HCT116 (cell line): ENCODE measurements at regions not wholly inside any gene's neighbourhood (a gene's known extent, or its start where the extent isn't known, plus 50 kb on each side); places are given as distances from the start of the nearest gene placed in this dataset.

Experiments used
- ATAC-seq: fragments of 200-7000 bp; cut with Tn5 transposase; 2 replicates; pipeline ENCODE4 v1.9.1; 2020; ENCODE audit warnings: mild to moderate bottlenecking, moderate library complexity
- BruUV-seq: library from RNA; stranded (reverse); fragments of 400-500 nt; replicated peaks from 2 replicates; lab custom pipeline; 2021; lab: Mats Ljungman, UMichigan
- CTCF ChIA-PET: fragments of 300-600 bp; sonication (Branson Sonifier 250); formaldehyde crosslinking; loops from one replicate; lab custom pipeline; 2021; ENCODE audit warnings: antibody characterized with exemption; lab: Charles Lee
- POLR2A ChIA-PET: fragments of 300-600, 350-600 bp; sonication (Branson Sonifier 250); formaldehyde crosslinking; loops from one replicate; lab custom pipeline; 2021; ENCODE audit warnings: antibody characterized with exemption; lab: Charles Lee
- RAD21 ChIA-PET, 2 experiments: fragments of 300-600 bp; sonication (Branson Sonifier 250); formaldehyde crosslinking; loops; one replicate each; lab custom pipeline; 2023; ENCODE audit warnings: low total read pairs in 2 of 2; ENCODE audit not compliant: uncharacterized antibody in 2 of 2, unreplicated experiment in 2 of 2, low non-redundant PET in 1 of 2; lab: Charles Lee
- DNase-seq: peaks from one replicate; pipeline ENCODE4 v3.0.0-alpha.2; 2010; ENCODE audit warnings: low read depth, low spot score
- H2AFZ ChIP-seq: fragments of 200-600 bp; shearing (Covaris generic), sonication (generic); 2 replicates; pipeline ENCODE4 v1.6.1; 2017; ENCODE audit warnings: low read depth, mixed run types, mixed read lengths, antibody characterized with exemption, low read length; ENCODE audit not compliant: poor library complexity, severe bottlenecking
- H3K27ac ChIP-seq: 2 replicates; pipeline ENCODE4 v1.5.1; 2012; ENCODE audit warnings: low read depth, low read length
- H3K27me3 ChIP-seq: fragments of 200-600 bp; sonication (generic); 2 replicates; pipeline ENCODE4 v1.6.1; 2016; ENCODE audit warnings: mixed run types, low read length, mixed read lengths; ENCODE audit not compliant: insufficient read depth
- H3K36me3 ChIP-seq, 2 experiments: fragments of 200-500 bp in 1 of 2; fragments of 200-600 bp in 1 of 2; sonication (Bioruptor generic) in 1 of 2; sonication (generic) in 1 of 2; 2 replicates each; pipeline versions ENCODE4 v1.5.1 to v1.6.1; 2014 to 2016; ENCODE audit warnings: low read length in 2 of 2, inconsistent platforms in 1 of 2, mixed read lengths in 1 of 2, mixed run types in 1 of 2; ENCODE audit not compliant: insufficient read depth in 2 of 2, control insufficient read depth in 1 of 2
- H3K4me1 ChIP-seq, 2 experiments: fragments of 200-600 bp in 1 of 2; sonication (generic) in 1 of 2; 2 replicates each; pipeline versions ENCODE4 v1.5.1 to v1.6.1; 2012 to 2017; ENCODE audit warnings: low read length in 2 of 2, inconsistent platforms in 1 of 2, mild to moderate bottlenecking in 1 of 2, mixed read lengths in 1 of 2, mixed run types in 1 of 2, moderate library complexity in 1 of 2; ENCODE audit not compliant: insufficient read depth in 2 of 2, control insufficient read depth in 1 of 2
- H3K4me2 ChIP-seq: fragments of 200-600 bp; sonication (generic); 2 replicates; pipeline ENCODE4 v1.6.1; 2017; ENCODE audit warnings: mixed run types, low read length, mixed read lengths
- H3K4me3 ChIP-seq, 2 experiments: fragments of 200-600 bp in 1 of 2; sonication (generic) in 1 of 2; replicated peaks in 1 of 2; 2 replicates each; pipeline ENCODE4 v1.5.1; 2011 to 2016; ENCODE audit warnings: low read length in 2 of 2, control low read depth in 1 of 2, low read depth in 1 of 2, mild to moderate bottlenecking in 1 of 2, mixed read lengths in 1 of 2, mixed run types in 1 of 2
- H3K79me2 ChIP-seq: fragments of 200-600 bp; sonication (generic); 2 replicates; pipeline ENCODE4 v1.6.1; 2017; ENCODE audit warnings: mild to moderate bottlenecking, mixed run types, low read length, moderate library complexity, mixed read lengths; ENCODE audit not compliant: insufficient read depth
- H3K9ac ChIP-seq: fragments of 200-600 bp; sonication (generic); 2 replicates; pipeline ENCODE4 v1.6.1; 2016; ENCODE audit warnings: low read length, mixed read lengths
- H3K9me2 ChIP-seq: fragments of 200-600 bp; sonication (generic), shearing (Covaris generic); 2 replicates; pipeline ENCODE4 v1.6.1; 2017; ENCODE audit warnings: mixed run types, mild to moderate bottlenecking, moderate library complexity; ENCODE audit not compliant: insufficient read depth
- H3K9me3 ChIP-seq, 2 experiments: fragments of 200-500 bp in 1 of 2; fragments of 200-600 bp in 1 of 2; sonication (Bioruptor generic) in 1 of 2; sonication (generic) in 1 of 2; 2 replicates each; pipeline ENCODE4 v1.6.1; 2014 to 2017; ENCODE audit warnings: low read length in 2 of 2, mixed read lengths in 2 of 2, inconsistent platforms in 1 of 2, low read depth in 1 of 2, mild to moderate bottlenecking in 1 of 2, mixed run types in 1 of 2, moderate library complexity in 1 of 2; ENCODE audit not compliant: control insufficient read depth in 1 of 2, insufficient read depth in 1 of 2
- H4K20me1 ChIP-seq: fragments of 200-600 bp; sonication (generic), shearing (Covaris generic); 2 replicates; pipeline ENCODE4 v1.6.1; 2017; ENCODE audit warnings: mixed run types, mild to moderate bottlenecking, moderate library complexity; ENCODE audit not compliant: insufficient read depth
- ATF3 ChIP-seq: IDR thresholded peaks from 2 replicates; pipeline ENCODE4 v1.6.1; 2012
- CBX3 ChIP-seq: IDR thresholded peaks from 2 replicates; pipeline ENCODE4 v1.6.1; 2012; ENCODE audit warnings: low read depth
- CEBPB ChIP-seq: IDR thresholded peaks from 2 replicates; pipeline ENCODE4 v1.6.1; 2012; ENCODE audit warnings: low read depth
- CTCF ChIP-seq, 3 experiments: fragments of 200-600 bp in 1 of 3; sonication (generic) in 1 of 3; IDR thresholded peaks in 2 of 3; conservative IDR thresholded peaks in 1 of 3; 2 replicates each; pipeline ENCODE4 v1.5.1; 2012 to 2017; ENCODE audit warnings: low read depth in 2 of 3, low read length in 2 of 3, antibody characterized with exemption in 1 of 3, borderline replicate concordance in 1 of 3, control low read depth in 1 of 3, mild to moderate bottlenecking in 1 of 3, mixed read lengths in 1 of 3, mixed run types in 1 of 3, moderate library complexity in 1 of 3; ENCODE audit not compliant: insufficient read depth in 1 of 3
- ELF1 ChIP-seq: IDR thresholded peaks from 2 replicates; pipeline ENCODE4 v1.6.1; 2012; ENCODE audit warnings: low read depth, borderline replicate concordance
- EZH2 ChIP-seq: fragments of 200-600 bp; sonication (generic); IDR thresholded peaks from 2 replicates; pipeline ENCODE4 v1.6.1; 2017; ENCODE audit warnings: antibody characterized with exemption, mixed run types
- FOSL1 ChIP-seq: IDR thresholded peaks from 2 replicates; pipeline ENCODE4 v1.6.1; 2012; ENCODE audit warnings: low read depth
- JUND ChIP-seq: IDR thresholded peaks from 2 replicates; pipeline ENCODE4 v1.6.1; 2012
- MAX ChIP-seq: IDR thresholded peaks from 2 replicates; pipeline ENCODE4 v1.6.1; 2012
- POLR2A ChIP-seq: IDR thresholded peaks from 2 replicates; pipeline ENCODE4 v1.7.0; 2011; ENCODE audit warnings: borderline replicate concordance; ENCODE audit not compliant: insufficient read depth, insufficient read length; ENCODE audit errors: extremely low read depth
- POLR2AphosphoS5 ChIP-seq: IDR thresholded peaks from 2 replicates; pipeline ENCODE4 v1.6.1; 2011; ENCODE audit warnings: mild to moderate bottlenecking, low read depth, low read length, moderate library complexity
- RAD21 ChIP-seq: IDR thresholded peaks from 2 replicates; pipeline ENCODE4 v1.6.1; 2012; ENCODE audit warnings: low read depth, mild to moderate bottlenecking
- SIN3A ChIP-seq: IDR thresholded peaks from 2 replicates; pipeline ENCODE4 v1.6.1; 2012; ENCODE audit warnings: low read depth
- SP1 ChIP-seq: IDR thresholded peaks from 2 replicates; pipeline ENCODE4 v1.6.1; 2012; ENCODE audit warnings: low read depth
- SRF ChIP-seq: IDR thresholded peaks from 2 replicates; pipeline ENCODE4 v1.6.1; 2012; ENCODE audit warnings: low read depth
- TCF7L2 ChIP-seq: IDR thresholded peaks from 2 replicates; pipeline ENCODE4 v1.7.0; 2011; ENCODE audit warnings: borderline replicate concordance, inconsistent platforms; ENCODE audit not compliant: insufficient read depth, insufficient read length; ENCODE audit errors: extremely low read depth
- ZBTB33 ChIP-seq: IDR thresholded peaks from 2 replicates; pipeline ENCODE4 v1.6.1; 2011; ENCODE audit warnings: mild to moderate bottlenecking, low read length, moderate library complexity; ENCODE audit not compliant: insufficient replicate concordance; ENCODE audit errors: extremely low read depth
- ZFX ChIP-seq: fragments of 450-650 bp; IDR thresholded peaks from 2 replicates; pipeline ENCODE4 v1.6.1; 2017
- ZNF274 ChIP-seq: fragments of 200-500 bp; sonication (Bioruptor generic); IDR thresholded peaks from 2 replicates; pipeline ENCODE4 v1.6.1; 2014; ENCODE audit warnings: mild to moderate bottlenecking, low read depth, low read length, inconsistent platforms
- intact Hi-C: fragments of 100-400 bp; cut with micrococcal nuclease; formaldehyde crosslinking; loops from 2 replicates; pipeline ENCODE4 v1.10.0; 2022

- TF ChIP-seq CTCF (IDR thresholded peaks at IDR 0.05 in 2 of 3, conservative IDR thresholded peaks at IDR 0.05 in 1 of 3; ENCODE audit: borderline replicate concordance in 1 of 3, insufficient read depth in 1 of 3, low read depth in 2 of 3, low read length in 2 of 3) (no peak), TCF7L2 (no peak), SIN3A (no peak), ATF3 (no peak), CBX3 (no peak)
These were observed 130.5 kb upstream of the LMCD1 start (continued) for GRCh38 chr3:8371085-8371551.

GRCh38 chr3:8371960-8372463, 129.6 kb upstream of the LMCD1 start:
- POLR2A ChIA-PET, result no interaction called here
- CTCF ChIA-PET, result no interaction called here
- TF ChIP-seq SIN3A (no peak), FOSL1 (no peak), TCF7L2 (no peak), CEBPB (no peak), SP1 (no peak), SRF (no peak), JUND (no peak), ZFX (no peak), ZBTB33 (no peak), CTCF (IDR thresholded peaks at IDR 0.05 in 2 of 3, conservative IDR thresholded peaks at IDR 0.05 in 1 of 3; ENCODE audit: borderline replicate concordance in 1 of 3, insufficient read depth in 1 of 3, low read depth in 2 of 3, low read length in 2 of 3) (no peak), ZNF274 (no peak), ATF3 (no peak), RAD21 (no peak), ELF1 (no peak), POLR2AphosphoS5 (no peak), POLR2A (no peak), CBX3 (no peak), EZH2 (no peak), MAX (no peak)

More at GRCh38 chr3:8371960-8372463, 129.6 kb upstream of the LMCD1 start:
- BruUV-seq, result no TSS peak
- ATAC-seq (no peak), DNase-seq (no peak)
- Histone ChIP-seq H3K4me3 (no peak overlapping the region), H3K9ac (no peak overlapping the region), H3K4me2 (no peak overlapping the region), H4K20me1 (no peaks in the 10 kb centered on the region), H3K9me2 (no peaks in the 10 kb centered on the region), H3K79me2 (no peaks in the 10 kb centered on the region), H3K27ac (no peak overlapping the region), H3K9me3 (no peaks in the 10 kb centered on the region), H3K27me3 (peaks cover 12% of the 10 kb centered on the region; the same call in 1 of the 2 replicates), H3K36me3 (no peaks in the 10 kb centered on the region), H3K4me1 (no peaks in the 10 kb centered on the region), H2AFZ (no peak overlapping the region)
- intact Hi-C loops, result no loop called here
- RAD21 ChIA-PET, result no interaction called here
